WTC11 (cell line): ENCODE measurements at regions not wholly inside any gene's neighbourhood (a gene's known extent, or its start where the extent isn't known, plus 50 kb on each side); places are given as distances from the start of the nearest gene placed in this dataset.

Source experiments
- ATAC-seq: fragments of 200-7000 bp; cut with Tn5 transposase; 2 replicates; pipeline ENCODE4 v1.10.0; 2021; ENCODE audit warnings: mild to moderate bottlenecking, moderate library complexity
- CTCF ChIA-PET: fragments of 300-600 bp; sonication (Branson Sonifier 250); formaldehyde crosslinking; loops from one replicate; lab custom pipeline; 2021; ENCODE audit warnings: antibody characterized with exemption; lab: Charles Lee
- POLR2A ChIA-PET: fragments of 350-600 bp; sonication (Branson Sonifier 250); formaldehyde crosslinking; loops from one replicate; lab custom pipeline; 2021; ENCODE audit warnings: antibody characterized with exemption; lab: Charles Lee
- DNase-seq: peaks from one replicate; pipeline ENCODE4 v3.0.0; 2021; ENCODE audit warnings: low spot score
- H3K27ac Mint-ChIP-seq: 2 replicates; pipeline ENCODE4 v1.8.0; 2021; ENCODE audit warnings: mixed read lengths
- H3K27me3 Mint-ChIP-seq: 2 replicates; pipeline ENCODE4 v1.8.0; 2021; ENCODE audit warnings: low read depth, mild to moderate bottlenecking, moderate library complexity, mixed read lengths
- H3K36me3 Mint-ChIP-seq: 2 replicates; pipeline ENCODE4 v1.8.0; 2021; ENCODE audit warnings: mixed read lengths
- H3K4me1 Mint-ChIP-seq: 2 replicates; pipeline ENCODE4 v1.8.0; 2022; ENCODE audit warnings: mixed read lengths
- H3K4me3 Mint-ChIP-seq: 2 replicates; pipeline ENCODE4 v1.8.0; 2021; ENCODE audit warnings: mild to moderate bottlenecking, moderate library complexity, mixed read lengths
- H3K9me3 Mint-ChIP-seq: 2 replicates; pipeline ENCODE4 v1.8.0; 2021; ENCODE audit warnings: mixed read lengths
- ATF1 ChIP-seq: sonication (generic); formaldehyde crosslinking; IDR thresholded peaks from 2 replicates; pipeline ENCODE4 v1.8.1; 2023; ENCODE audit warnings: mild to moderate bottlenecking, moderate library complexity, missing genetic modification reagents
- ESRRA ChIP-seq: sonication (generic); formaldehyde crosslinking; IDR thresholded peaks from 2 replicates; pipeline ENCODE4 v1.8.1; 2022; ENCODE audit warnings: mild to moderate bottlenecking, missing genetic modification reagents, borderline replicate concordance
- GABPB1 ChIP-seq: sonication (generic); formaldehyde crosslinking; IDR thresholded peaks from 2 replicates; pipeline ENCODE4 v1.8.1; 2023; ENCODE audit warnings: mild to moderate bottlenecking, missing genetic modification reagents
- GTF2I ChIP-seq: fragments of 250-450 bp; sonication (Bioruptor Pico); conservative IDR thresholded peaks from 2 replicates; pipeline ENCODE4 v1.4.0; 2021; ENCODE audit warnings: mild to moderate bottlenecking
- NR2C2 ChIP-seq: sonication (generic); formaldehyde crosslinking; IDR thresholded peaks from 2 replicates; pipeline ENCODE4 v1.8.0; 2022; ENCODE audit warnings: mild to moderate bottlenecking, missing genetic modification reagents
- SMAD4 ChIP-seq: sonication (generic); formaldehyde crosslinking; IDR thresholded peaks from 2 replicates; pipeline ENCODE4 v1.8.0; 2022; ENCODE audit warnings: mild to moderate bottlenecking, missing genetic modification reagents
- TEAD1 ChIP-seq: sonication (generic); formaldehyde crosslinking; IDR thresholded peaks from 2 replicates; pipeline ENCODE4 v1.8.0; 2022; ENCODE audit warnings: mild to moderate bottlenecking, missing genetic modification reagents
- ZNF219 ChIP-seq: sonication (generic); formaldehyde crosslinking; IDR thresholded peaks from 2 replicates; pipeline ENCODE4 v1.8.0; 2023; ENCODE audit warnings: missing genetic modification reagents, mild to moderate bottlenecking, borderline replicate concordance
- TF ChIP-seq, protein P1 (sequence below): sonication (generic); formaldehyde crosslinking; IDR thresholded peaks from 2 replicates; pipeline ENCODE4 v1.8.0; 2023; ENCODE audit warnings: missing genetic modification reagents, mild to moderate bottlenecking, borderline replicate concordance
- TF ChIP-seq, protein P2 (sequence below): sonication (generic); formaldehyde crosslinking; IDR thresholded peaks from 2 replicates; pipeline ENCODE4 v1.8.0; 2022; ENCODE audit warnings: mild to moderate bottlenecking, missing genetic modification reagents
- TF ChIP-seq, protein P3 (sequence below): sonication (generic); formaldehyde crosslinking; IDR thresholded peaks from 2 replicates; pipeline ENCODE4 v1.8.0; 2022; ENCODE audit warnings: missing genetic modification reagents
- TF ChIP-seq, protein P4 (sequence below): sonication (generic); formaldehyde crosslinking; IDR thresholded peaks from 2 replicates; pipeline ENCODE4 v1.8.1; 2023; ENCODE audit warnings: mild to moderate bottlenecking, missing genetic modification reagents, moderate library complexity
- TF ChIP-seq, protein P5 (sequence below): fragments of 250-450 bp; sonication (Bioruptor Pico); IDR thresholded peaks from 2 replicates; pipeline ENCODE4 v1.9.0; 2021; ENCODE audit warnings: mild to moderate bottlenecking

DNA sequence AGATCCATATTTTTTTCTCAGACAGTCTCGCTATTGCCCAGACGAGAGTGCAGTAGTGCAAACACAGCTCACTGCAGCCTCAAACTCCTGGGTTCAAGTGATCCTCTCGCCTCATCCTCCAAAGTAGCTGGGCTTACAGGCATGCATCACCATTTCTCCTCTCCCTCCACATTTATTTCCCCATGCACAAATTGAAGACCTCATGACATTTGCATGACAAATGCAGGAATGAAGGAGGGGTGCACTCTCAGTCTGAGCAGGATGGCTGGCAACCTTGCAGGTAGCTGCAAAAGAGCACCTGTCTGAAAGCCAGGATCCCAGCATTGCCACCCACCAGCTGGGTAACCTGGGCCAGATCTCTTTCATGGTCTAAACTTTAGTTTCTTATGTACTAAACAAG lies 111.2 kb downstream of the SH3TC2 start:
- TF ChIP-seq NR2C2 (CRISPR knock-in tag) (no peak), TEAD1 (CRISPR knock-in tag) (peak; percentile 73; the same call in 1 of the 2 replicates)
- TF ChIP-seq, protein P1, sequence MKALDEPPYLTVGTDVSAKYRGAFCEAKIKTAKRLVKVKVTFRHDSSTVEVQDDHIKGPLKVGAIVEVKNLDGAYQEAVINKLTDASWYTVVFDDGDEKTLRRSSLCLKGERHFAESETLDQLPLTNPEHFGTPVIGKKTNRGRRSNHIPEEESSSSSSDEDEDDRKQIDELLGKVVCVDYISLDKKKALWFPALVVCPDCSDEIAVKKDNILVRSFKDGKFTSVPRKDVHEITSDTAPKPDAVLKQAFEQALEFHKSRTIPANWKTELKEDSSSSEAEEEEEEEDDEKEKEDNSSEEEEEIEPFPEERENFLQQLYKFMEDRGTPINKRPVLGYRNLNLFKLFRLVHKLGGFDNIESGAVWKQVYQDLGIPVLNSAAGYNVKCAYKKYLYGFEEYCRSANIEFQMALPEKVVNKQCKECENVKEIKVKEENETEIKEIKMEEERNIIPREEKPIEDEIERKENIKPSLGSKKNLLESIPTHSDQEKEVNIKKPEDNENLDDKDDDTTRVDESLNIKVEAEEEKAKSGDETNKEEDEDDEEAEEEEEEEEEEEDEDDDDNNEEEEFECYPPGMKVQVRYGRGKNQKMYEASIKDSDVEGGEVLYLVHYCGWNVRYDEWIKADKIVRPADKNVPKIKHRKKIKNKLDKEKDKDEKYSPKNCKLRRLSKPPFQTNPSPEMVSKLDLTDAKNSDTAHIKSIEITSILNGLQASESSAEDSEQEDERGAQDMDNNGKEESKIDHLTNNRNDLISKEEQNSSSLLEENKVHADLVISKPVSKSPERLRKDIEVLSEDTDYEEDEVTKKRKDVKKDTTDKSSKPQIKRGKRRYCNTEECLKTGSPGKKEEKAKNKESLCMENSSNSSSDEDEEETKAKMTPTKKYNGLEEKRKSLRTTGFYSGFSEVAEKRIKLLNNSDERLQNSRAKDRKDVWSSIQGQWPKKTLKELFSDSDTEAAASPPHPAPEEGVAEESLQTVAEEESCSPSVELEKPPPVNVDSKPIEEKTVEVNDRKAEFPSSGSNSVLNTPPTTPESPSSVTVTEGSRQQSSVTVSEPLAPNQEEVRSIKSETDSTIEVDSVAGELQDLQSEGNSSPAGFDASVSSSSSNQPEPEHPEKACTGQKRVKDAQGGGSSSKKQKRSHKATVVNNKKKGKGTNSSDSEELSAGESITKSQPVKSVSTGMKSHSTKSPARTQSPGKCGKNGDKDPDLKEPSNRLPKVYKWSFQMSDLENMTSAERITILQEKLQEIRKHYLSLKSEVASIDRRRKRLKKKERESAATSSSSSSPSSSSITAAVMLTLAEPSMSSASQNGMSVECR (CRISPR knock-in tag): no peak
- no peak overlapping the region for H3K27ac Mint-ChIP-seq
- no peaks in the 10 kb centered on the region for H3K36me3 Mint-ChIP-seq
- peak; percentile 62 for ATAC-seq
- DNase-seq: peak; percentile 38
- H3K4me3 Mint-ChIP-seq: peak overlapping the region; percentile 6; the same call in 1 of the 2 replicates
- 0 out of 2 replicates have a peak, but pooled peaks cover 4% of the 10 kb centered on the region for H3K9me3 Mint-ChIP-seq
- ChIA-PET POLR2A (no interaction called here), CTCF (interaction anchor here (0.8 to 2.8 kb wide), 8 partner anchors 18 to 221 kb away, joined by 3 to 9 read pairs (median 5); no protein-coding TSS in a partner anchor)
- H3K4me1 Mint-ChIP-seq: peaks cover 47% of the 10 kb centered on the region
- H3K27me3 Mint-ChIP-seq: peaks cover 8% of the 10 kb centered on the region

DNA sequence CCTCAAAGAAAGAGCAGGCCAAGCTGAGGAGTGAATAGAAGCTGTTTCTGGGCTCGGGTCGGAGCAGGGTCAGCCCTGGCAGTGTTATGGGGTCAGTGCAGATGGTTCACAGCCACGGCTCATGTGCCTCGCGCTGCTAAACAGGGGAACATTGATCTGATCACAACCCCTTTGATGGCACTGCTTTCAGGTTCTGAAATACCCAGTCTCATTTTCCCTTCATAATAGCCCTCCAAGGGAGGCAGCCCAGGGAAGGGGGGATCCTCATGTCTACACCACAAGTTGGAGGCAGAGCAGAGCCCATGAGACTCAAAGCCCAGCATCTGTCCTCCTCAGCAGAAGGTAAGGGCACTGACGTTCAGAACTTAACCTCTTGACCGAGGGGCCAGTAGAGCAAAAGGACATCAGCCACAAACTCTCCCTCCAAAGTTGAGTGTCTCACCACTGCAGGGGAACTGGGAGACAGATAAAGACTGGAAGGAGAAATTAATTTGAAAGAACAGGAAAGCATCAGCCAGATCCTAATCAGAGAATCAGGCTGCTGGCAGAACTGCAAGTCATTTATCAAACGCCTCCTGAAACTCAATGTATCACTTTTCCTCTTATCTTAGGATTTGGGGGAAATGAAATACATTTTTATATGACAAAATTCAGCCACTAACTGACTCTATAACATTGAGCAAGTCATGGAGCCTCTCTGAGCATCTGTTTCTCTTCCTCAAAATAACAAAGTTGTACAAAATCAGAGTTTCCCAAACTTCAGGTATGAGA lies 110.6 kb downstream of the SH3TC2 start:
- peaks cover 53% of the 10 kb centered on the region for H3K4me1 Mint-ChIP-seq
- DNase-seq: no peak
- H3K27me3 Mint-ChIP-seq: peaks cover 8% of the 10 kb centered on the region
- no peak overlapping the region for H3K4me3 Mint-ChIP-seq
- no peaks in the 10 kb centered on the region for H3K36me3 Mint-ChIP-seq
- H3K9me3 Mint-ChIP-seq: 0 out of 2 replicates have a peak, but pooled peaks cover 4% of the 10 kb centered on the region
- no peak; the same call in 1 of the 2 replicates for ATAC-seq
- ChIA-PET CTCF (interaction anchor here (0.8 to 2.8 kb wide), 8 partner anchors 17 to 221 kb away, joined by 3 to 9 read pairs (median 5); no protein-coding TSS in a partner anchor), POLR2A (no interaction called here)
- no peak for TF ChIP-seq ESRRA (CRISPR knock-in tag)
- TF ChIP-seq, protein P2, sequence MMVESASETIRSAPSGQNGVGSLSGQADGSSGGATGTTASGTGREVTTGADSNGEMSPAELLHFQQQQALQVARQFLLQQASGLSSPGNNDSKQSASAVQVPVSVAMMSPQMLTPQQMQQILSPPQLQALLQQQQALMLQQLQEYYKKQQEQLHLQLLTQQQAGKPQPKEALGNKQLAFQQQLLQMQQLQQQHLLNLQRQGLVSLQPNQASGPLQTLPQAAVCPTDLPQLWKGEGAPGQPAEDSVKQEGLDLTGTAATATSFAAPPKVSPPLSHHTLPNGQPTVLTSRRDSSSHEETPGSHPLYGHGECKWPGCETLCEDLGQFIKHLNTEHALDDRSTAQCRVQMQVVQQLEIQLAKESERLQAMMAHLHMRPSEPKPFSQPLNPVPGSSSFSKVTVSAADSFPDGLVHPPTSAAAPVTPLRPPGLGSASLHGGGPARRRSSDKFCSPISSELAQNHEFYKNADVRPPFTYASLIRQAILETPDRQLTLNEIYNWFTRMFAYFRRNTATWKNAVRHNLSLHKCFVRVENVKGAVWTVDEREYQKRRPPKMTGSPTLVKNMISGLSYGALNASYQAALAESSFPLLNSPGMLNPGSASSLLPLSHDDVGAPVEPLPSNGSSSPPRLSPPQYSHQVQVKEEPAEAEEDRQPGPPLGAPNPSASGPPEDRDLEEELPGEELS (CRISPR knock-in tag): no peak
- no peak for TF ChIP-seq ZNF219
- TF ChIP-seq GTF2I (CRISPR knock-in tag): no peak
- TF ChIP-seq, protein P3, sequence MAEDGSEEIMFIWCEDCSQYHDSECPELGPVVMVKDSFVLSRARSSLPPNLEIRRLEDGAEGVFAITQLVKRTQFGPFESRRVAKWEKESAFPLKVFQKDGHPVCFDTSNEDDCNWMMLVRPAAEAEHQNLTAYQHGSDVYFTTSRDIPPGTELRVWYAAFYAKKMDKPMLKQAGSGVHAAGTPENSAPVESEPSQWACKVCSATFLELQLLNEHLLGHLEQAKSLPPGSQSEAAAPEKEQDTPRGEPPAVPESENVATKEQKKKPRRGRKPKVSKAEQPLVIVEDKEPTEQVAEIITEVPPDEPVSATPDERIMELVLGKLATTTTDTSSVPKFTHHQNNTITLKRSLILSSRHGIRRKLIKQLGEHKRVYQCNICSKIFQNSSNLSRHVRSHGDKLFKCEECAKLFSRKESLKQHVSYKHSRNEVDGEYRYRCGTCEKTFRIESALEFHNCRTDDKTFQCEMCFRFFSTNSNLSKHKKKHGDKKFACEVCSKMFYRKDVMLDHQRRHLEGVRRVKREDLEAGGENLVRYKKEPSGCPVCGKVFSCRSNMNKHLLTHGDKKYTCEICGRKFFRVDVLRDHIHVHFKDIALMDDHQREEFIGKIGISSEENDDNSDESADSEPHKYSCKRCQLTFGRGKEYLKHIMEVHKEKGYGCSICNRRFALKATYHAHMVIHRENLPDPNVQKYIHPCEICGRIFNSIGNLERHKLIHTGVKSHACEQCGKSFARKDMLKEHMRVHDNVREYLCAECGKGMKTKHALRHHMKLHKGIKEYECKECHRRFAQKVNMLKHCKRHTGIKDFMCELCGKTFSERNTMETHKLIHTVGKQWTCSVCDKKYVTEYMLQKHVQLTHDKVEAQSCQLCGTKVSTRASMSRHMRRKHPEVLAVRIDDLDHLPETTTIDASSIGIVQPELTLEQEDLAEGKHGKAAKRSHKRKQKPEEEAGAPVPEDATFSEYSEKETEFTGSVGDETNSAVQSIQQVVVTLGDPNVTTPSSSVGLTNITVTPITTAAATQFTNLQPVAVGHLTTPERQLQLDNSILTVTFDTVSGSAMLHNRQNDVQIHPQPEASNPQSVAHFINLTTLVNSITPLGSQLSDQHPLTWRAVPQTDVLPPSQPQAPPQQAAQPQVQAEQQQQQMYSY (CRISPR knock-in tag): no peak
- TF ChIP-seq, protein P4, sequence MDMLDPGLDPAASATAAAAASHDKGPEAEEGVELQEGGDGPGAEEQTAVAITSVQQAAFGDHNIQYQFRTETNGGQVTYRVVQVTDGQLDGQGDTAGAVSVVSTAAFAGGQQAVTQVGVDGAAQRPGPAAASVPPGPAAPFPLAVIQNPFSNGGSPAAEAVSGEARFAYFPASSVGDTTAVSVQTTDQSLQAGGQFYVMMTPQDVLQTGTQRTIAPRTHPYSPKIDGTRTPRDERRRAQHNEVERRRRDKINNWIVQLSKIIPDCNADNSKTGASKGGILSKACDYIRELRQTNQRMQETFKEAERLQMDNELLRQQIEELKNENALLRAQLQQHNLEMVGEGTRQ (CRISPR knock-in tag): no peak
- TF ChIP-seq, protein P5, sequence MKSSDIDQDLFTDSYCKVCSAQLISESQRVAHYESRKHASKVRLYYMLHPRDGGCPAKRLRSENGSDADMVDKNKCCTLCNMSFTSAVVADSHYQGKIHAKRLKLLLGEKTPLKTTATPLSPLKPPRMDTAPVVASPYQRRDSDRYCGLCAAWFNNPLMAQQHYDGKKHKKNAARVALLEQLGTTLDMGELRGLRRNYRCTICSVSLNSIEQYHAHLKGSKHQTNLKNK (CRISPR knock-in tag): no peak
- TF ChIP-seq SMAD4 (CRISPR knock-in tag): no peak
- TF ChIP-seq GABPB1 (CRISPR knock-in tag): no peak
- no peak for TF ChIP-seq ATF1 (CRISPR knock-in tag)
- no peak overlapping the region for H3K27ac Mint-ChIP-seq
